GM18508 (cell line): ENCODE measurements at regions not wholly inside any gene's neighbourhood (a gene's known extent, or its start where the extent isn't known, plus 50 kb on each side); places are given as distances from the start of the nearest gene placed in this dataset.
"Not testable (repeated sequence)": the region's sequence is repeated elsewhere in the genome, so short reads cannot be mapped to it uniquely, and the experiment has no call there.

Source experiments
- ATAC-seq: cut with Tn5 transposase; IDR thresholded peaks from one replicate; pipeline ENCODE4 v1.9.1; 2021; ENCODE audit warnings: moderate number of reproducible peaks; ENCODE audit not compliant: insufficient read depth, unreplicated experiment

GRCh38 chr2:88903749-88904353, 212.4 kb downstream of the RPIA start:
- ATAC-seq, result no peak

- ATAC-seq, result no peak
Observed at GRCh38 chr2:88913280-88913679, 221.8 kb downstream of the RPIA start.

- ATAC-seq, result no peak
Observed at GRCh38 chr2:88919087-88919738, 227.7 kb downstream of the RPIA start.

- not testable (repeated sequence) for ATAC-seq
Observed at GRCh38 chr2:88920399-88920798, 228.9 kb downstream of the RPIA start.

- ATAC-seq, result no peak
Observed at GRCh38 chr2:88924533-88924932, 233.1 kb downstream of the RPIA start.

GRCh38 chr2:88925770-88926462, 234.4 kb downstream of the RPIA start:
- ATAC-seq, result no peak

GRCh38 chr2:88927128-88927527, 235.7 kb downstream of the RPIA start:
- ATAC-seq, result no peak

- ATAC-seq, result no peak
Observed at GRCh38 chr2:88930659-88931058, 239.2 kb downstream of the RPIA start.

GRCh38 chr2:88932686-88933085, 241.2 kb downstream of the RPIA start:
- no peak for ATAC-seq

- no peak for ATAC-seq
Observed at GRCh38 chr2:88933091-88933490, 241.6 kb downstream of the RPIA start.

GRCh38 chr2:88933980-88934379, 242.5 kb downstream of the RPIA start:
- no peak for ATAC-seq

- ATAC-seq, result not testable (repeated sequence)
Observed at GRCh38 chr2:88941178-88941577, 249.7 kb downstream of the RPIA start.

- no peak for ATAC-seq
Observed at GRCh38 chr2:88942798-88943197, 251.3 kb downstream of the RPIA start.

GRCh38 chr2:88949336-88949735, 257.9 kb downstream of the RPIA start:
- no peak for ATAC-seq

GRCh38 chr2:88950010-88950409, 258.5 kb downstream of the RPIA start:
- no peak for ATAC-seq

- no peak for ATAC-seq
Observed at GRCh38 chr2:88955607-88956006, 264.1 kb downstream of the RPIA start.

- ATAC-seq, result no peak
Observed at GRCh38 chr2:88959480-88960204, 268.2 kb downstream of the RPIA start.

GRCh38 chr2:88961323-88961722, 269.9 kb downstream of the RPIA start:
- ATAC-seq, result not testable (repeated sequence)

GRCh38 chr2:88967844-88968243, 276.4 kb downstream of the RPIA start:
- no peak for ATAC-seq

GRCh38 chr2:88978011-88978410, 286.5 kb downstream of the RPIA start:
- not testable (repeated sequence) for ATAC-seq

- not testable (repeated sequence) for ATAC-seq
Observed at GRCh38 chr2:88978446-88978845, 287.0 kb downstream of the RPIA start.
